Thyroid gland (tissue), 4 donors: ENCODE measurements at regions not wholly inside any gene's neighbourhood (a gene's known extent, or its start where the extent isn't known, plus 50 kb on each side); places are given as distances from the start of the nearest gene placed in this dataset.

Source experiments
- POLR2A ChIP-seq, 2 donors: fragments of 450-650 bp; IDR thresholded peaks; one replicate each; pipeline ENCODE4 v1.6.1; 2017; ENCODE audit warnings: antibody characterized with exemption in 2 of 2, mild to moderate bottlenecking in 2 of 2, moderate library complexity in 1 of 2
- TF ChIP-seq, protein P1 (sequence below), 6 experiments: fragments of 200-600 bp in 3 of 6; fragments of 450-650 bp in 3 of 6; sonication (generic) in 3 of 6; IDR thresholded peaks; one replicate each; pipeline ENCODE4 v1.5.1; 2016 to 2019; ENCODE audit warnings: antibody characterized with exemption in 6 of 6, mild to moderate bottlenecking in 2 of 6, inconsistent platforms in 1 of 6, moderate library complexity in 1 of 6

DNA sequence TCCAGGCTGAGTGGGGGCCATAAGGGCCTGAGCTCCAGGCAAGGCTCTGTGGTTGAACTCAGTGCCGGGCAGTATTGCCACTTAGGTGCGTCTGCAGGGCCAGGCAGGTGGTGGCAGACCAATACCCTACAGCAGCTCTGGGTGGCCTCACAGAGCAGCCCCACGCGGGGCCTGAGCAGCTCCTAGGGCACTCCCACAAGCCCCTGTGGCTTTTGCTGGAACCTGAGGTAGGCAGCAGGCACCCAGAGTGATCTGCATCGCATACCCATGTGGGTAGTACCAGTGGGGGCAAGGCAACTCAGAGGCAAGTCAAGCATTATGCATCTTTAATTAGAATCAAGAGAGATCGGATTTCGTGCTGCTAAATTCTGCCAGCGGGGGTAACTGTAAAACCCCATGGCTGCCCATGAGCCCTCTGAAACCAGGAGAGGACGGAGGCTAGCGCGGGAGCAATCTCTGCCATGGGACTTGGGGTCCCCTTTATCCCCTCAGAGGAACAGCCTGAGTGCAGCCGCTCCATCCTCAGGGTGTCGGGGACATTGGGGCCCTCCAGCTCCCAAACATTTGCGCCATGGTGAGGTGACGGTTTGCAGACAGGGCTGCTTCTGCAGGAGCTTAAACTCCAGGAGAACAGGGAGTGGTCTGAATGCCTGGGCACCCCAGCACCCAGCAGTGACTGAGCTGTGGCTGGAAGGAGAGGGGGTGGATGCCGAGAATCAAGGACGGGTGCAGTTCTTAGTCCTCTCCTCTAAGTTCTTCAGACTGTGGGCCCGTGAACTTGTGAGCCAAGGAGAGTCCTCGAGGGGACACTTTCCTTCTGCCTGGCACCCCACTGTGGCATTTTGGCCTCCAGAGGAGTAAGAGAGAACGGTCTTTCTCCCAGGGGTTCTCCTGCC is 62.4 kb upstream of the PCSK6 start:
- no peak for TF ChIP-seq POLR2A (IDR thresholded peaks at IDR 0.05)
- TF ChIP-seq, protein P1, sequence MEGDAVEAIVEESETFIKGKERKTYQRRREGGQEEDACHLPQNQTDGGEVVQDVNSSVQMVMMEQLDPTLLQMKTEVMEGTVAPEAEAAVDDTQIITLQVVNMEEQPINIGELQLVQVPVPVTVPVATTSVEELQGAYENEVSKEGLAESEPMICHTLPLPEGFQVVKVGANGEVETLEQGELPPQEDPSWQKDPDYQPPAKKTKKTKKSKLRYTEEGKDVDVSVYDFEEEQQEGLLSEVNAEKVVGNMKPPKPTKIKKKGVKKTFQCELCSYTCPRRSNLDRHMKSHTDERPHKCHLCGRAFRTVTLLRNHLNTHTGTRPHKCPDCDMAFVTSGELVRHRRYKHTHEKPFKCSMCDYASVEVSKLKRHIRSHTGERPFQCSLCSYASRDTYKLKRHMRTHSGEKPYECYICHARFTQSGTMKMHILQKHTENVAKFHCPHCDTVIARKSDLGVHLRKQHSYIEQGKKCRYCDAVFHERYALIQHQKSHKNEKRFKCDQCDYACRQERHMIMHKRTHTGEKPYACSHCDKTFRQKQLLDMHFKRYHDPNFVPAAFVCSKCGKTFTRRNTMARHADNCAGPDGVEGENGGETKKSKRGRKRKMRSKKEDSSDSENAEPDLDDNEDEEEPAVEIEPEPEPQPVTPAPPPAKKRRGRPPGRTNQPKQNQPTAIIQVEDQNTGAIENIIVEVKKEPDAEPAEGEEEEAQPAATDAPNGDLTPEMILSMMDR (IDR thresholded peaks at IDR 0.05): no peak
